Stimulated activated CD8-positive, alpha-beta memory T cell treated with anti-CD3 and anti-CD28 coated beads, Interleukin-4, amount 100 ng/mL, for 24 hours (primary cell): ENCODE measurements at regions not wholly inside any gene's neighbourhood (a gene's known extent, or its start where the extent isn't known, plus 50 kb on each side); places are given as distances from the start of the nearest gene placed in this dataset.

Experiments
- DNase-seq: peaks from one replicate; pipeline ENCODE4 v3.0.0-alpha.2; 2020; ENCODE audit warnings: low read depth

GRCh38 chr11:45063669-45064068, 82.8 kb upstream of the PRDM11 start:
- DNase-seq, result no peak

DNA sequence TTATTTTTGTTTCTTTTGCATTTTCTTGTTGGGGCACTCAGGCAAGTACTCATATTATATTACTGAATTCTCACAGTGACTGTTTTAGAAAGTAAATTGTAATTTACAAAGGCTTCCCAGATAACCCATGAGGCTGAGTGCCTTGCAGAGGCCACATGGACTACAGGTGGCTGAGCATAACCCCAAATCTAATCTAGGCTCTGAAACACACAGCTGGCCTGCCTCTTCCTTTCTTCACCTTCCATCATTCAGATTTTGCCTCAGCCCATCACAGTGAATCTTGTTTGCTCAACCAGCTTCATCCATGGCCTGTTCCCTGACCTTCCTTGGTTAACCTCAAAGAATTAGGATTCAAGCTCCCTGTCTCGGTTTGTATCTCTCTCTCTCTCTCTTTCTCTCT, 78.5 kb upstream of the PRDM11 start:
- no peak for DNase-seq

GRCh38 chr11:45071232-45071631, 75.2 kb upstream of the PRDM11 start:
- no peak for DNase-seq

GRCh38 chr11:45073685-45074141, 72.7 kb upstream of the PRDM11 start:
- DNase-seq, result no peak

GRCh38 chr11:45075519-45075918, 70.9 kb upstream of the PRDM11 start:
- no peak for DNase-seq

- no peak for DNase-seq
Observed at GRCh38 chr11:45075952-45076351, 70.5 kb upstream of the PRDM11 start.

DNA sequence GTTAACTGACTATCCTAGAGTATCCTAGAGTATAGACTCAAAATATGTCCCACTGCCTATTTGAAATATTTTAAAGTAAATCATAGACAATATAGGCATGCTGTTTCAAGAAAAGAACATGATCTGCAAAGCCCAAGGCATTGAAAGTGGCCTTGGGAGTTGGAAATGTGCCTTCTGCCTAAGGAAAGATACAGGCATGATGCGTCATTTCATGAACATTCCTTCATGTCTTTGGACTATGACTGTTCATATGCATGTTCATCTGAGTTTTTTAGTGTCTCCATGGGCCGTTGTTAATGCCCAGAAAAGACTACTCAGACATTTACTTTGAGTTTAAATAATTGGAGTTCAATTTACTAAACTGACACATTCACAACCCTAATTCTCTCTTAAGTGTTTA, 69.7 kb upstream of the PRDM11 start:
- DNase-seq, result no peak

- DNase-seq, result no peak
Observed at GRCh38 chr11:45078236-45079074, 68.0 kb upstream of the PRDM11 start.

DNA sequence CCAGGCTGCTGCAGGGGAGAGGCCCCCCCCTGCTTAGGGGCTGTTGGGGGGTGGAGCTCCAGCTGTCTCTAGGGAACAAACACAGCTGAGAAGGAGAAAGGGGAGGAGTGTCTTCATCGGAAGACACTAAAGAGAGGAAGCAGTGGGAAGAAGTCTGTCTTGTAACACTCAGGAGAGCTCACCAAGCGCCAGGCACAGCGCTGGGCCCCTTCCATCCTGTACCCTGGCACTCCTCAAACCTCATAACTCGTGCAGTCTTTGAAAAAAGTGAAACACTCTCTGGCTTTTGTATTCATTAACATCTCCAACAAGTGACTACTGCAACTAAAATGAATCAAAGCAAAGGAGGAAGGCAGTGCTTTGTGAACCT, 67.4 kb upstream of the PRDM11 start:
- no peak for DNase-seq

GRCh38 chr11:45079567-45079942, 66.9 kb upstream of the PRDM11 start:
- no peak for DNase-seq

- DNase-seq, result peak; percentile 38
Observed at GRCh38 chr11:45079943-45080719, 66.3 kb upstream of the PRDM11 start.

- no peak for DNase-seq
Observed at GRCh38 chr11:45082744-45083543, 63.5 kb upstream of the PRDM11 start.

DNA sequence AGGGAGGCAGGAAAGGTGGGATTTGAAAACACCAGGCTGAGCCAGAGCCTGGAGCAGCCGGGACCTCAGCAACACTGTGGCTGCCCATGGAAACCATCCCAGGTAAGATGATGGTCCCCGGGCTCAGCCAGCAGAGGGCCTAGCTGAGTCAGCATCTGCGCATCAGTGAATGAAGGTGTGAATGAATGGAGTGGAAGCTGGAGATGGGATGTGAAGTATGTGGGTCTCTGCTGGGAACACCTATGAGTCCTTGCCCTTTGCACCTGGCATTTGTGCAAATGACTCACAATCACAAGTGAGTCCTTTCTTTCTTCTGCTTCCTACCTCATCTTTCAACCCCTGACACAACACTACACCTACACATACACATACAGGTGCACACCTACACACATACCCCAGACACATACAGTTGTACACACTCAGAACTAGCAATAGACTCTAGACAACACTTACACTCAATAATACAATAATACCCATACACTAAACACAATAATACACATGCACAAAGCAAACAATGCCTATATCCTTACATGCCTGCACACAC, 62.8 kb upstream of the PRDM11 start:
- DNase-seq, result no peak

GRCh38 chr11:45085646-45086501, 60.6 kb upstream of the PRDM11 start:
- no peak for DNase-seq

DNA sequence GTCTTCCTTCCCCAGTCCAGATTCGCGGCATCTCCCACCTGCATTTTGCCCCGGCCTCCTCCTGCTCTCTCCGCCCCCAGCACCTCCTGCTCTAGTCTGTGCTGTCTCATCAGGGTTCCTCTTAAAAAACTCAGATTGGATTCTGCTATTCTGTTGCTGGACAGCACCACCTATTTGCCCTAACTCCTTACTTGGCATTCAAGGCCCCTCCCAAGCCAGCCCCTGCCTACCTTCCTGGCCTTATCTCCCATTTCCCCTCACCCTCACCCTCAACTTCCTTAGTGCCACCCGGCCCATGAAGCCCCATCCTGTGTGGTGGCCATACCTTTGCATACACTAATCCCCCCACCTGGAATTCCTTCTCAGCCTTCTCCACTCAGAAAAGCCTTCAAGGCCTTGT, 59.9 kb upstream of the PRDM11 start:
- DNase-seq, result no peak

- DNase-seq, result no peak
Observed at GRCh38 chr11:45087086-45087899, 59.1 kb upstream of the PRDM11 start.

DNA sequence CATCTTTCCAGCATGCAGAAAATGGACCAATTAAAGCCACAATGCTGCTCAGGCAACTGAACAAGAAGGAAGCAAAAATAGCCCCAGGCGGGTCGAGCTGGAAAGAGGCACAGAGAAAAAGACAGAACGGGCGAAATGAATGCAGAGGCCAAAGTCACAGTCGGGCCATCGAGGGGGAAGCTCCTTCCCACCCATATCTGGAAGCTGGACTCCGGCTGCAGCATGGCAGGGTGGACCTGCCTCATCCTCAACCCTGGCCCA, 58.6 kb upstream of the PRDM11 start:
- DNase-seq, result no peak

DNA sequence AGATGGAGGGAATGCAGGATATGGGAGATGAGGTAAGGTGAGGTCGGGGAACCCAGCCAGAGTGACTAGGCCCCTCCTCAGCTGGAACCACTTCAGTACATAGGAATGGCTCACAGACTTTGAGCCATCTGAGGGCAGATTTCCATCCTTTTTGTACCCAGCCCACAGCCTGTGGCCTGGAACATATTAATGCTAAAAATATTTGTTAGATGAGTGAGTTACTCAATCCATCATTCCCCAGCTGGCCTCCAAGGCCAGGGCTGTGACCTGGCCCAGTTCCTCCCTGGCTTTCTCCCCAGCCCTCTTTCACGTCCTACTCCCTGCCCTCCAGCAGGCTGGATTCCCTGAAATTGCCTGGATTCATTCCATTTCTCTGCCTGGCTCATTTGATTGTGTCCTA, 57.2 kb upstream of the PRDM11 start:
- no peak for DNase-seq

DNA sequence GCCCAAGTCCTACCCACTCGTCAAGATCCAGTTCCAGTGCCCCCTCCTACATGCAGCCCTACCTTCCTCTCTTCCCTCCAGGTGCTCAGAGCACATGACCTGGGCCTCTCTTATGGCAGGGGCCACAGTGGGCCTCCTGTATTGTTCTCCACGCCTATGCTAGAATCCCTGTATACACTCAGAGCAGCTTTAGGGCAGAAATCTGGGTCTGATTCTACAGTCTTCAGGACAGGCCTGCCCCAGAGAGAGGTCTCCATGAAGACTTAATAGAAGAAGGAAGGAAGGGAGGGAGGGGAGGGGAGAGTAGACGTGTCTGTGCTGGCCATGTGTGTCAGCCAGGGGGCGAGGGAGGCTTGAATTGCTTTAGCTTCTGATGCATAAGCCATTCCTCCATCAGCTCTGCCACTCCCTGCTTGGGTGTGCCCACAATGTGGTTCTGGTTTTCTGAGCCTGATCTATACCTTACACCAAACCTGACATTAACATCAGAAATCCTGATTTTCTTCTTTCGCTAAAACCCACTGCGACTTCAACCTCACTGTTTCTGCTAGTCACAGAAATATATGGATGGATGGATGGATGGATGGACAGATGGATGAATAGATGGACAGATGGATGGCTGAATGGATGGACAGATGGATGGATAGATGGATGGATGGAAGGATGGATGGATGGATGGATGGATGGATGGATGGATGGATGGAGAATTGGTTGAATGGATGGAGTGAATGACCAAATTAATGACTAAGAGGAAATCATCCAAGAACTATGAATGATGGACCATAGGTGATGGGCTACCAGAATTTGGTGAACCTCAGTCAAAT, 56.6 kb upstream of the PRDM11 start:
- DNase-seq, result no peak

GRCh38 chr11:45090607-45091006, 55.8 kb upstream of the PRDM11 start:
- no peak for DNase-seq
